ENCODE measurements at regions not wholly inside any gene's neighbourhood (a gene's known extent, or its start where the extent isn't known, plus 50 kb on each side); places are given as distances from the start of the nearest gene placed in this dataset.

DNA sequence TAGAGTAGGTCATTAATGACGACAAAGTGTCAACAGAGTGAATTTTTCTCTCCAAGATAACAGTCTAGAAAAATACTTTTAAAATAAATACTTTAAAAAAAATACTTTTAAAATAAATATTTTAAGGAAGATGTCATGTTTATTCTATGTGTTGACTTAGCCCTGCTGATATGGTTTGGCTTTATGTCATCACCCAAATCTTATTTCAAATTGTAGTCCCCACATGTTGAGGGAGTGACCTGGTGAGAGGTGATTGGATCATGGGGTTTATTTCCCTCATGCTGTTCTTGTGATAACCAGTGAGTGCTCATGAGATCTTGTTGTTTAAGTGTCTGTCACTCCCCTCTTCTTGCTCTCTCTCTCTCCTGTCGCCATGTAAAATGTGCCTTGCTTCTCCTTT lies 754.9 kb upstream of the SLIT2 start:
- DNase-seq (no peak), ATAC-seq (no peak)
- TF ChIP-seq, protein P1, sequence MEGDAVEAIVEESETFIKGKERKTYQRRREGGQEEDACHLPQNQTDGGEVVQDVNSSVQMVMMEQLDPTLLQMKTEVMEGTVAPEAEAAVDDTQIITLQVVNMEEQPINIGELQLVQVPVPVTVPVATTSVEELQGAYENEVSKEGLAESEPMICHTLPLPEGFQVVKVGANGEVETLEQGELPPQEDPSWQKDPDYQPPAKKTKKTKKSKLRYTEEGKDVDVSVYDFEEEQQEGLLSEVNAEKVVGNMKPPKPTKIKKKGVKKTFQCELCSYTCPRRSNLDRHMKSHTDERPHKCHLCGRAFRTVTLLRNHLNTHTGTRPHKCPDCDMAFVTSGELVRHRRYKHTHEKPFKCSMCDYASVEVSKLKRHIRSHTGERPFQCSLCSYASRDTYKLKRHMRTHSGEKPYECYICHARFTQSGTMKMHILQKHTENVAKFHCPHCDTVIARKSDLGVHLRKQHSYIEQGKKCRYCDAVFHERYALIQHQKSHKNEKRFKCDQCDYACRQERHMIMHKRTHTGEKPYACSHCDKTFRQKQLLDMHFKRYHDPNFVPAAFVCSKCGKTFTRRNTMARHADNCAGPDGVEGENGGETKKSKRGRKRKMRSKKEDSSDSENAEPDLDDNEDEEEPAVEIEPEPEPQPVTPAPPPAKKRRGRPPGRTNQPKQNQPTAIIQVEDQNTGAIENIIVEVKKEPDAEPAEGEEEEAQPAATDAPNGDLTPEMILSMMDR (IDR thresholded peaks at IDR 0.05) = no peak
- intact Hi-C loops (cut with DNase I) = no loop called here
- Histone ChIP-seq H3K4me1 (no peaks in the 10 kb centered on the region), H3K4me3 (no peak overlapping the region), H3K9me3 (no peaks in the 10 kb centered on the region), H3K27ac (no peak overlapping the region), H3K27me3 (no peaks in the 10 kb centered on the region), H3K36me3 (no peaks in the 10 kb centered on the region)
- WGBS, 4 donors = 73 to 78% (median 75%) methylated on average over 2 of the region's 2 CpGs

DNA sequence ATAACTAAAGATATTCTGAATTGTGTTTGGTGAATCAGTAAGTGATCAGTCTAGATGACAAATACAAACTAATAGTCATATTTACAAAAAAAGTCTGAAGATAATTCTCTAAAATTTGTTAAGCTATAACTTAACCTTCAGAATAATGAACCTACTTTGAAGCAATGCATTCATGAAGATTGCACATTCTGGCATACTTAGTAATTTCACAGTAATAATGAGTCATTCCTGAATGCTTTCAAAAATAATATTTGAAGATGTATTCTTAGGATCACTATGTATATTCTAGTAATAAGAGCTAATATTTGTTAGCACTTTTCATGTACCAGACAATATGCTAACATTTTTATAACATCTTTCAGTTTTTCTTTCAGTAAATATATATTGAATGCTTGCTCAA lies 756.7 kb upstream of the SLIT2 start:
- no peak overlapping the region for H3K4me3 ChIP-seq
- H3K4me1 ChIP-seq = no peaks in the 10 kb centered on the region
- H3K27me3 ChIP-seq = no peaks in the 10 kb centered on the region
- intact Hi-C loops (cut with DNase I) = no loop called here
- H3K36me3 ChIP-seq = no peaks in the 10 kb centered on the region
- no peak for ATAC-seq
- no peak for DNase-seq
- H3K27ac ChIP-seq = no peak overlapping the region
- TF ChIP-seq, protein P1 (IDR thresholded peaks at IDR 0.05) = no peak
- TF ChIP-seq POLR2A (IDR thresholded peaks at IDR 0.05) = no peak
- H3K9me3 ChIP-seq = no peaks in the 10 kb centered on the region

DNA sequence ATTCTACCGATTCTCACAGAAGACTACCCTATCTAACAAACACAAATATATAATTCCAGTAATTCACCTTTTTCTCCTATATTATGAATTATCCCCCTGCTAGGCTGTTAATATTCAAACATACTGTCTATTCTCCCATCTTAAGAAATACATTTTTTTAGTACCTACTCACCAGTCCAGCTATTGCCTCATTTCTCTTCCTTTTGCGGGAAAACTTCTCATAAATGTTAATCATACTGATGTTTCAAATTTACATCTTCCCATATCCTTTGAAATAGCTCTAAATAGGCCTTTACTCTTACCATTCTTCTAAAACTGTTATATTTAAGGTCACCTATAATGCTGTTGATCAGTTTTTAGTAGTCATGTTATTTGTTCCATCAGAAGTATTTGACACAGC lies 759.1 kb upstream of the SLIT2 start:
- TF ChIP-seq POLR2A (IDR thresholded peaks at IDR 0.05) = no peak
- TF ChIP-seq, protein P1 (IDR thresholded peaks at IDR 0.05) = no peak
- WGBS, 4 donors = 92 to 96% (median 94%) methylated on average over 2 of the region's 2 CpGs

DNA sequence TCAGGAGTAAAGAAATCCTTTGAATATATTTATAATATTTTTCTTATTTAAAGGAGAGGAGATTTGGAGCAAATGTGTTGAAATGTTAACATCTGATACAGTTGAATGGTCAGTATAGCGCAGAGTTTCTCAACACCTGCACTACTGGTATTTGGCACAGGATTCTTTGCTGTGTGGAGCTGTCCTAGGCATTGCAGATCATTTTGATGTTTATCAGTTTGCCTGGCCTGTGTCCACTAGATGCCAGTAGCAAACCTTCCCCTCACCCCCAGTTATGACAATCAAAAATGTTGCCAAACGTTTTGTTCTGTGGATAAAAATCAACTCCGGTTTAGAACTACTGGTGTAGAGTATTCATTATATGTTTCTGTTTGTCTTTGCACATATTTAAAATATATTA lies 765.3 kb upstream of the SLIT2 start:
- Histone ChIP-seq H3K27me3 (no peaks in the 10 kb centered on the region), H3K4me1 (no peaks in the 10 kb centered on the region), H3K9me3 (no peaks in the 10 kb centered on the region), H3K27ac (no peak overlapping the region), H3K4me3 (no peak overlapping the region), H3K36me3 (no peaks in the 10 kb centered on the region)
- intact Hi-C loops (cut with DNase I) = loop anchor here in 1 of 10 donors (5.0 kb wide), 1 partner anchor 326 kb away; no protein-coding TSS in a partner anchor
- 32 to 59% (median 55%) methylated on average over 3 of the region's 3 CpGs for WGBS, 4 donors
- DNase-seq = no peak
- TF ChIP-seq POLR2A (IDR thresholded peaks at IDR 0.05) = no peak
- TF ChIP-seq, protein P1 (IDR thresholded peaks at IDR 0.05) = no peak
- ATAC-seq = no peak

More for the DNA sequence above, 759.1 kb upstream of the SLIT2 start:
- Histone ChIP-seq H3K27me3 (no peaks in the 10 kb centered on the region), H3K4me3 (no peak overlapping the region), H3K36me3 (no peaks in the 10 kb centered on the region), H3K9me3 (no peaks in the 10 kb centered on the region), H3K4me1 (no peaks in the 10 kb centered on the region), H3K27ac (no peak overlapping the region)
- no peak for DNase-seq
- intact Hi-C loops (cut with DNase I) = no loop called here
- ATAC-seq = no peak

Measured in heart left ventricle (tissue), 16 donors.